Hepatocyte (in vitro differentiated cells): ENCODE measurements at regions not wholly inside any gene's neighbourhood (a gene's known extent, or its start where the extent isn't known, plus 50 kb on each side); places are given as distances from the start of the nearest gene placed in this dataset.

Experiments used
- DNase-seq: peaks from one replicate; pipeline ENCODE4 v3.0.0-alpha.2; 2016; ENCODE audit warnings: low spot score
- H2AFZ ChIP-seq: fragments of 200-600 bp; sonication (generic); 2 replicates; pipeline ENCODE4 v1.6.0; 2016; ENCODE audit warnings: antibody characterized with exemption, mild to moderate bottlenecking
- H3K27ac ChIP-seq: fragments of 200-600 bp; sonication (generic); 2 replicates; pipeline ENCODE4 v1.5.1; 2016; ENCODE audit warnings: mild to moderate bottlenecking
- H3K27me3 ChIP-seq: fragments of 200-600 bp; sonication (generic); 2 replicates; pipeline ENCODE4 v1.6.1; 2016
- H3K36me3 ChIP-seq: fragments of 200-600 bp; sonication (generic); replicated peaks from 2 replicates; pipeline ENCODE4 v1.5.1; 2016; ENCODE audit warnings: low read depth; ENCODE audit not compliant: insufficient read depth
- H3K4me1 ChIP-seq: fragments of 200-600 bp; sonication (generic); 2 replicates; pipeline ENCODE4 v1.5.1; 2016; ENCODE audit warnings: mild to moderate bottlenecking, moderate library complexity; ENCODE audit not compliant: insufficient read depth
- H3K4me2 ChIP-seq: fragments of 200-600 bp; sonication (generic); 2 replicates; pipeline ENCODE4 v1.6.0; 2016
- H3K4me3 ChIP-seq: fragments of 200-600 bp; sonication (generic); 2 replicates; pipeline ENCODE4 v1.5.1; 2016; ENCODE audit warnings: mild to moderate bottlenecking
- H3K79me2 ChIP-seq: fragments of 200-600 bp; sonication (generic); 2 replicates; pipeline ENCODE4 v1.6.0; 2017; ENCODE audit warnings: mild to moderate bottlenecking
- H3K9me2 ChIP-seq: fragments of 200-600 bp; sonication (generic); replicated peaks from 2 replicates; pipeline ENCODE4 v1.6.0; 2017; ENCODE audit warnings: mild to moderate bottlenecking; ENCODE audit not compliant: insufficient read depth
- H3K9me3 ChIP-seq: fragments of 200-600 bp; sonication (generic); 2 replicates; pipeline ENCODE4 v1.5.1; 2016; ENCODE audit warnings: low read depth, mild to moderate bottlenecking
- H4K20me1 ChIP-seq: fragments of 200-600 bp; sonication (generic); 2 replicates; pipeline ENCODE4 v1.6.0; 2016; ENCODE audit warnings: mild to moderate bottlenecking; ENCODE audit not compliant: insufficient read depth, poor library complexity, severe bottlenecking
- EZH2 ChIP-seq: fragments of 200-600 bp; sonication (generic); IDR thresholded peaks from 2 replicates; pipeline ENCODE4 v1.6.1; 2016; ENCODE audit warnings: antibody characterized with exemption, mild to moderate bottlenecking, borderline replicate concordance
- EZH2phosphoT487 ChIP-seq: fragments of 200-600 bp; sonication (generic); IDR thresholded peaks from one replicate; pipeline ENCODE4 v1.6.1; 2018; ENCODE audit warnings: antibody characterized with exemption, mild to moderate bottlenecking, low read depth, moderate library complexity; ENCODE audit not compliant: unreplicated experiment, severe bottlenecking
- WGBS: methylation state at CpG from one replicate; pipeline ENCODE4 v1.1.6; 2016; ENCODE audit warnings: low lambda C conversion rate; ENCODE audit errors: missing lambda C conversion rate; 5-methylcytosine and 5-hydroxymethylcytosine counted together
- TF ChIP-seq, protein P1 (sequence below): fragments of 200-600 bp; sonication (generic); IDR thresholded peaks from 2 replicates; pipeline ENCODE4 v1.5.1; 2016; ENCODE audit warnings: antibody characterized with exemption, mild to moderate bottlenecking; ENCODE audit not compliant: poor library complexity

DNA sequence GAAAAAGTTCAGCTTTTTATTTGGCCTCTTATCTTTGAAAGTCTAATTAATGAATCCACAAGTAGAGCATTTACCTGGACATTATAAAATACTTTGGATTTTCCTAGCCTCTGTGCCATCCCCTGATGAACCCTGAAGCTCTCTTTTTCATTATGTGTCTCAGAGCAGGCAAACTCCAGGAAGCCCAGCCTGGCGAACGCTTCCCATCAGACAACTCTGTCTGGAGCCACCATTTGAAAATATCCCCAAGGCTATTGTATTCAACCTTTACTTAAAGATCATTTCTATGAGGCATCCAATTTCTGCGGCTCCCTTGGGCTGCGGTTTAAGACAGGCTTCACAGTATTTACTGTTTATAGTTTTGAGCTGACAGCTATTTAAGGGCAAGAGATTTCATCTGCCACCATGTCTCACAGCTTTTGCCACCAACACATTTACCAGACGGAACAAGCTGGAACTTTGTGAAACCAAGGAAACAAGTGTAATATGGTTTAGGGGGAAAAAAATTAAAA, 257.2 kb upstream of the GLI3 start:
- Histone ChIP-seq H3K9me2 (no peaks in the 10 kb centered on the region), H3K79me2 (no peaks in the 10 kb centered on the region), H3K9me3 (no peaks in the 10 kb centered on the region), H3K4me3 (no peak overlapping the region), H3K27ac (peak overlapping the region; percentile 60), H3K36me3 (no peaks in the 10 kb centered on the region), H2AFZ (peak overlapping the region; percentile 58), H3K4me1 (peaks cover 9% of the 10 kb centered on the region), H4K20me1 (no peaks in the 10 kb centered on the region), H3K4me2 (peak overlapping the region; percentile 87), H3K27me3 (peaks cover 19% of the 10 kb centered on the region)
- TF ChIP-seq, protein P1, sequence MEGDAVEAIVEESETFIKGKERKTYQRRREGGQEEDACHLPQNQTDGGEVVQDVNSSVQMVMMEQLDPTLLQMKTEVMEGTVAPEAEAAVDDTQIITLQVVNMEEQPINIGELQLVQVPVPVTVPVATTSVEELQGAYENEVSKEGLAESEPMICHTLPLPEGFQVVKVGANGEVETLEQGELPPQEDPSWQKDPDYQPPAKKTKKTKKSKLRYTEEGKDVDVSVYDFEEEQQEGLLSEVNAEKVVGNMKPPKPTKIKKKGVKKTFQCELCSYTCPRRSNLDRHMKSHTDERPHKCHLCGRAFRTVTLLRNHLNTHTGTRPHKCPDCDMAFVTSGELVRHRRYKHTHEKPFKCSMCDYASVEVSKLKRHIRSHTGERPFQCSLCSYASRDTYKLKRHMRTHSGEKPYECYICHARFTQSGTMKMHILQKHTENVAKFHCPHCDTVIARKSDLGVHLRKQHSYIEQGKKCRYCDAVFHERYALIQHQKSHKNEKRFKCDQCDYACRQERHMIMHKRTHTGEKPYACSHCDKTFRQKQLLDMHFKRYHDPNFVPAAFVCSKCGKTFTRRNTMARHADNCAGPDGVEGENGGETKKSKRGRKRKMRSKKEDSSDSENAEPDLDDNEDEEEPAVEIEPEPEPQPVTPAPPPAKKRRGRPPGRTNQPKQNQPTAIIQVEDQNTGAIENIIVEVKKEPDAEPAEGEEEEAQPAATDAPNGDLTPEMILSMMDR: no peak
- DNase-seq: no peak
- WGBS: 73% methylated on average over 5 of the region's 5 CpGs

DNA sequence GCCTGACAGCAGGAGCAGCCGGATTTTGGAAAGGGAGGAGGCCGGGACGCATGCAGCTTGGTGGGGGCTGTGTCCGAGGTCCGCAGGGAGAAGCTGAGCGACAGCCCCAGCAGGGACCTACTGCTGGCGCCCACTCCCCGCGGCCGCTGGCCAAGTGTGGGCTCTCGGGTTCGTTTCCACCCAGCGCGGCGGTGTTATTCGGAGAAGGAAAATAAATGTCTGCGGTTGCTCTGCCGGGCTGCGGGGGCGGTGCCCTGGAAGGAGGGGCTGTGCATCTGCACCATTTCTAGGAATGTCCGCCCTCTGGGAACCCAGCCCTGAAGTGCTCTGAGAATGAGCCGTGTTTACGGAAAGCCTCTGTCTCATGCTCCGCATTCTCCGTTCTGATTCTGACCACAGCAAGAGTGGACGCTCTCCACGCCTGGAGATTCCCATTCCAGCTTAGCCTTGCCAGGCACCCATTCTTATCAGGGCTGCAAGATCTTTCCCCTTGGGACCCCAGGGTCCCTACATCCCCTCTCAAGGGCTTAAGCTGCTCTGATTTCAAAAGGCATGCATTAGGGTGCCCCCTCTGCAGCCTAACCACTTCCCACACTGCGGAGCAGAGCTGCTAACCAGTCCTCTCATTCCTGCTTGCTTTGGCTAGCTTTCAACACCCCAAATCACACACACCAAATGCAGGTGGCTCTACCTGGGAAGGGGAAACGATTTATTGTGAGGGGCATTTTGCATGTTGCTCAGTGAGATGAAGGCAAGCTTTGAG, 256.6 kb upstream of the GLI3 start:
- Histone ChIP-seq H4K20me1 (no peaks in the 10 kb centered on the region), H3K27ac (peak overlapping the region; percentile 60), H3K79me2 (no peaks in the 10 kb centered on the region), H3K9me2 (no peaks in the 10 kb centered on the region), H3K27me3 (peaks cover 19% of the 10 kb centered on the region), H3K4me1 (peaks cover 9% of the 10 kb centered on the region), H3K36me3 (no peaks in the 10 kb centered on the region), H3K4me3 (no peak overlapping the region), H3K4me2 (peak overlapping the region; percentile 87), H3K9me3 (no peaks in the 10 kb centered on the region), H2AFZ (peak overlapping the region; percentile 58)
- TF ChIP-seq EZH2phosphoT487 (no peak), EZH2 (peak; percentile 26)
- TF ChIP-seq, protein P1: no peak
- DNase-seq: peak; percentile 86
- WGBS: 2% methylated on average over 29 of the region's 29 CpGs

DNA sequence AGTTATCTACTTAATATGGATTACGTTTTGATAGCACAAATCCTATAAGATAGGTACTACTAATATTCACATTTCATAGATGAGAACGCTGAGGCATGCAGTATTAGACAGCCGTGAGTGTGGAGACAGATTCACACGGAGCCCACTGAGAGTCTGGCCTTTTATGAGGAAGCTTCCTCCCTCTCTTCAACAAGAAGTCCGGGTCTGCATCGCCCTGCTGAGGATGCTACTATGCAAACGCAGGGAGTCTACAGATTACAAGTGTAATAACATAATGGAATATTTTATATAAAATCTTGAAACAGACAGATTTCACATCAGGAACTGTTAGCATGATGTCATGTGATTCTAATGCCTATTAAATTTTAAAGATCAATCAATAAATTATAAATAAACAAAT, 255.9 kb upstream of the GLI3 start:
- DNase-seq: no peak
- 53% methylated on average over 7 of the region's 7 CpGs for WGBS
- Histone ChIP-seq H3K9me3 (no peaks in the 10 kb centered on the region), H3K4me1 (peaks cover 9% of the 10 kb centered on the region), H3K36me3 (no peaks in the 10 kb centered on the region), H3K9me2 (no peaks in the 10 kb centered on the region), H4K20me1 (no peaks in the 10 kb centered on the region), H3K79me2 (no peaks in the 10 kb centered on the region), H3K27me3 (peaks cover 19% of the 10 kb centered on the region), H3K4me3 (no peak overlapping the region), H3K4me2 (peak overlapping the region; percentile 87), H3K27ac (no peak overlapping the region), H2AFZ (no peak overlapping the region)
- no peak for TF ChIP-seq EZH2phosphoT487
- TF ChIP-seq, protein P1: no peak
- no peak for TF ChIP-seq EZH2
